ENCODE measurements at regions not wholly inside any gene's neighbourhood (a gene's known extent, or its start where the extent isn't known, plus 50 kb on each side); places are given as distances from the start of the nearest gene placed in this dataset.

DNA sequence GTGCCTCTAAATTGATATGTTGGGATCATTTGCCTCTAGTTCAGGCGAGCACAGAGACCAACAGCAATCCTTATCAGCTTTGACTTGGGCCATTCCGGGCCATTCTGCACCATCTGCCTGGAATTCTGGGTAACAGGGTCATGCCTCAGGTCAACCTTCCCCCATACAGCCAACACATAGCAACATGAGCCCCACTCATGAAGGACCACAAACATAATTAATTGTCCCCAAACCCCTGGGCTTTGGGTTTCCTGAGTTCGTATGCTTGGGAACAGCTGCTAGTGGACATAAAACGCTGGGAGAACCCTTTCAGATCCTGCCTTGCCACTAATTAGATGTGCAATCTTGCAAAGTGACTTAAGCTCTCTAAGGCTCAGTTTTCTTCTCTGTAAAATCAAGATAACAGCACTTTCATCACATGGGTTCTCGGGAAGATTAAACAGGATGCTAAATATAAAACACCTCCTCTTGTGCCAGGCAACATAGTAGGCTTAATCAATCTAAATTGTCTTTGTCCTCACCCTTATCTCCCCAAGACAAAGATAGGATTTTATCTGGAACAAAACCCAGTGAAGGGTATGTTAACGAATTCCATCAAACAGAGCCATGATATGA, 426.5 kb downstream of the CD83 start (continued):
- TF ChIP-seq, protein P1, sequence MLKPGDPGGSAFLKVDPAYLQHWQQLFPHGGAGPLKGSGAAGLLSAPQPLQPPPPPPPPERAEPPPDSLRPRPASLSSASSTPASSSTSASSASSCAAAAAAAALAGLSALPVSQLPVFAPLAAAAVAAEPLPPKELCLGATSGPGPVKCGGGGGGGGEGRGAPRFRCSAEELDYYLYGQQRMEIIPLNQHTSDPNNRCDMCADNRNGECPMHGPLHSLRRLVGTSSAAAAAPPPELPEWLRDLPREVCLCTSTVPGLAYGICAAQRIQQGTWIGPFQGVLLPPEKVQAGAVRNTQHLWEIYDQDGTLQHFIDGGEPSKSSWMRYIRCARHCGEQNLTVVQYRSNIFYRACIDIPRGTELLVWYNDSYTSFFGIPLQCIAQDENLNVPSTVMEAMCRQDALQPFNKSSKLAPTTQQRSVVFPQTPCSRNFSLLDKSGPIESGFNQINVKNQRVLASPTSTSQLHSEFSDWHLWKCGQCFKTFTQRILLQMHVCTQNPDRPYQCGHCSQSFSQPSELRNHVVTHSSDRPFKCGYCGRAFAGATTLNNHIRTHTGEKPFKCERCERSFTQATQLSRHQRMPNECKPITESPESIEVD (tag by site-specific recombination; IDR thresholded peaks at IDR 0.05): 0 out of 2 replicates have a peak, but pooled peaks have one; percentile 18

DNA sequence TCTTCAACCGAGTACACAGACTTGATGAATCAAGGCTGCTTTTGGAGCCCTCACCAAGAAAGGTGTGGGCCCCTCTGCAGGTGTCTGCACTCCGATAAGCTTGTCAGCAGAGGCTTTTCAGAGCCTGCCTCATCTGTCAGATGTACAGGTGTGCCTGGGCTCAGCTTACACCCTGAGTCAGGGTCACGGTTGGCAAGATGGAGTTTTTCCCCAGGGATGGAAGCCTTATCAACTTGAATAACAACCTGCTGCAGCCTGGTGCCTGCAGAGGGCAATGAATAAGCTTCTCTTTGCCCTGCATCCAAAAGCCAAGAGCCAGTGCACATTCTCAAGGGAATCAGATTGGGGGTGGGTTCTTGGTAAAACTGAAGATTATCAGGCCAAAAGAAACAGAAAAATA, 427.1 kb downstream of the CD83 start:
- H3K27ac ChIP-seq (ENCODE audit: extremely low read depth, low read depth, low read length): peak overlapping the region; percentile 19; the same call in 1 of the 2 replicates
- no peaks in the 10 kb centered on the region for H3K36me3 ChIP-seq (ENCODE audit: control insufficient read depth in 2 of 2, insufficient read depth in 1 of 2, low read length in 2 of 2)
- CTCF ChIA-PET: interaction anchor here (0.6 to 1.0 kb wide), 2 partner anchors 66 to 657 kb away, joined by 3 to 4 read pairs; no protein-coding TSS in a partner anchor
- no peak overlapping the region for H3K4me3 ChIP-seq (ENCODE audit: low read depth, low read length)
- H3K4me1 ChIP-seq (ENCODE audit: control insufficient read depth, insufficient read depth, low read length): peaks cover 13% of the 10 kb centered on the region
- no peaks in the 10 kb centered on the region for H3K9me3 ChIP-seq (ENCODE audit: control insufficient read depth, insufficient read depth, low read depth, low read length)
- POLR2A ChIA-PET: interaction anchor here (0.5 kb wide), 1 partner anchor 682 kb away, joined by 4 read pairs; no protein-coding TSS in a partner anchor
- TF ChIP-seq ZNF2 (tag by site-specific recombination; IDR thresholded peaks at IDR 0.05): no peak
- no peak for TF ChIP-seq IKZF3 (tag by site-specific recombination; IDR thresholded peaks at IDR 0.05)
- TF ChIP-seq, protein P2, sequence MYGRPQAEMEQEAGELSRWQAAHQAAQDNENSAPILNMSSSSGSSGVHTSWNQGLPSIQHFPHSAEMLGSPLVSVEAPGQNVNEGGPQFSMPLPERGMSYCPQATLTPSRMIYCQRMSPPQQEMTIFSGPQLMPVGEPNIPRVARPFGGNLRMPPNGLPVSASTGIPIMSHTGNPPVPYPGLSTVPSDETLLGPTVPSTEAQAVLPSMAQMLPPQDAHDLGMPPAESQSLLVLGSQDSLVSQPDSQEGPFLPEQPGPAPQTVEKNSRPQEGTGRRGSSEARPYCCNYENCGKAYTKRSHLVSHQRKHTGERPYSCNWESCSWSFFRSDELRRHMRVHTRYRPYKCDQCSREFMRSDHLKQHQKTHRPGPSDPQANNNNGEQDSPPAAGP (tag by site-specific recombination; IDR thresholded peaks at IDR 0.05): no peak
- TF ChIP-seq KLF8 (tag by site-specific recombination; IDR thresholded peaks at IDR 0.05): no peak
- TF ChIP-seq ZNF335 (tag by site-specific recombination; conservative IDR thresholded peaks at IDR 0.05): no peak
- no peak for TF ChIP-seq MYNN (tag by site-specific recombination; IDR thresholded peaks at IDR 0.05; ENCODE audit: borderline replicate concordance)
- no peak for TF ChIP-seq ZNF146 (tag by site-specific recombination; IDR thresholded peaks at IDR 0.05)
- no peak for TF ChIP-seq ZNF473 (tag by site-specific recombination; IDR thresholded peaks at IDR 0.05)
- TF ChIP-seq, protein P3, sequence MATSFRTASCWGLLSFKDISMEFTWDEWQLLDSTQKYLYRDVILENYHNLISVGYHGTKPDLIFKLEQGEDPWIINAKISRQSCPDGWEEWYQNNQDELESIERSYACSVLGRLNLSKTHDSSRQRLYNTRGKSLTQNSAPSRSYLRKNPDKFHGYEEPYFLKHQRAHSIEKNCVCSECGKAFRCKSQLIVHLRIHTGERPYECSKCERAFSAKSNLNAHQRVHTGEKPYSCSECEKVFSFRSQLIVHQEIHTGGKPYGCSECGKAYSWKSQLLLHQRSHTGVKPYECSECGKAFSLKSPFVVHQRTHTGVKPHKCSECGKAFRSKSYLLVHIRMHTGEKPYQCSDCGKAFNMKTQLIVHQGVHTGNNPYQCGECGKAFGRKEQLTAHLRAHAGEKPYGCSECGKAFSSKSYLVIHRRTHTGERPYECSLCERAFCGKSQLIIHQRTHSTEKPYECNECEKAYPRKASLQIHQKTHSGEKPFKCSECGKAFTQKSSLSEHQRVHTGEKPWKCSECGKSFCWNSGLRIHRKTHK (tag by site-specific recombination; IDR thresholded peaks at IDR 0.05): no peak
- TF ChIP-seq KLF9 (tag by site-specific recombination; IDR thresholded peaks at IDR 0.05; ENCODE audit: low read depth): no peak
- TF ChIP-seq ZNF768 (tag by site-specific recombination; IDR thresholded peaks at IDR 0.05): no peak
- no peak for TF ChIP-seq ZNF426 (tag by site-specific recombination; IDR thresholded peaks at IDR 0.05)
- no peak for TF ChIP-seq ZNF558 (tag by site-specific recombination; IDR thresholded peaks at IDR 0.05)
- no peak for TF ChIP-seq ZNF175 (tag by site-specific recombination; IDR thresholded peaks at IDR 0.05)
- no peak for TF ChIP-seq ZNF610 (tag by site-specific recombination; IDR thresholded peaks at IDR 0.05; ENCODE audit: borderline replicate concordance)
- TF ChIP-seq ZNF677 (tag by site-specific recombination; IDR thresholded peaks at IDR 0.05): no peak
- TF ChIP-seq, protein P4, sequence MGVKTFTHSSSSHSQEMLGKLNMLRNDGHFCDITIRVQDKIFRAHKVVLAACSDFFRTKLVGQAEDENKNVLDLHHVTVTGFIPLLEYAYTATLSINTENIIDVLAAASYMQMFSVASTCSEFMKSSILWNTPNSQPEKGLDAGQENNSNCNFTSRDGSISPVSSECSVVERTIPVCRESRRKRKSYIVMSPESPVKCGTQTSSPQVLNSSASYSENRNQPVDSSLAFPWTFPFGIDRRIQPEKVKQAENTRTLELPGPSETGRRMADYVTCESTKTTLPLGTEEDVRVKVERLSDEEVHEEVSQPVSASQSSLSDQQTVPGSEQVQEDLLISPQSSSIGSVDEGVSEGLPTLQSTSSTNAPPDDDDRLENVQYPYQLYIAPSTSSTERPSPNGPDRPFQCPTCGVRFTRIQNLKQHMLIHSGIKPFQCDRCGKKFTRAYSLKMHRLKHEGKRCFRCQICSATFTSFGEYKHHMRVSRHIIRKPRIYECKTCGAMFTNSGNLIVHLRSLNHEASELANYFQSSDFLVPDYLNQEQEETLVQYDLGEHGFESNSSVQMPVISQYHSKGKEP (tag by site-specific recombination; IDR thresholded peaks at IDR 0.05): no peak
- no peak for TF ChIP-seq ZBTB7A (tag by site-specific recombination; IDR thresholded peaks at IDR 0.05; ENCODE audit: low read depth)
- TF ChIP-seq ZNF24 (tag by site-specific recombination; IDR thresholded peaks at IDR 0.05): no peak
